ENCODE measurements at regions not wholly inside any gene's neighbourhood (a gene's known extent, or its start where the extent isn't known, plus 50 kb on each side); places are given as distances from the start of the nearest gene placed in this dataset.
"Not testable (repeated sequence)": the region's sequence is repeated elsewhere in the genome, so short reads cannot be mapped to it uniquely, and the experiment has no call there.

DNA sequence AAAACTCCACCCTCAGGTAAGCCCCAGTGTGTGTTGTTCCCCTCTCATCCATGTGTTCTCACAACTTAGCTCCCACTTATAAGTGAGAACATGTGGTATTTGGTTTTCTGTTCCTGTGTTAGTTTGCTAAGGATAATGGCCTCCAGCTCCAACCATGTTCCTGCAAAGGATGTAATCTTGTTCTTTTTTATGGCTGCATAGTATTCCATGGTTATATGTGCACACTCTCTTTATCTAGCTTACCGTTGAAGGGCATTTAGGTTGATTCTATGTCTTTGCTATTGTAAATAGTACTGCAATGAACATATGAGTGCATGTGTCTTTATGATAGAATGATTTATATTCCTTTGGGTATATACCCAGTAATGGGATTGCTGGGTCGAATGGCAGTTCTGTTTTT is 124.4 kb upstream of the RANBP3L start:
- DNase-seq (ENCODE audit: low spot score) = not testable (repeated sequence)

DNA sequence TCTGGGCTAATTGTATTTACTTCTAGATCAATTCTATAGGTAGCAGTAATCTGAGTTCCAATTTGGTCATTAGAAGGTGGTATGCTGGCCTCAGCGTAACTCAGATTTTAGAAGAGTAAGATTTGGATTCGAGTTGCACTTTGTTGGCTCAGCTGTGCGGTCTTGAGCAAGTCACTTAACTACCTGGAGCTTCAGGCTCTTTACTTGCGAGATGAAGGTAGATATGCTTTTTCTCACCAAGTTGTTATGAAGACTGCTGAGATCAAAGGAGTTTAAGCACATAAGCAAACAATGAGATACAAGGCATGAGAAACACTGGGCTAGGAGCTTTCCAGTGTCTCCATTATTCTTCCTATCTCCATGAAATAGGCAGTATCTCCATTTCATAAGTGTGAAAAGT is 133.8 kb upstream of the RANBP3L start:
- DNase-seq (ENCODE audit: low spot score) = no peak

DNA sequence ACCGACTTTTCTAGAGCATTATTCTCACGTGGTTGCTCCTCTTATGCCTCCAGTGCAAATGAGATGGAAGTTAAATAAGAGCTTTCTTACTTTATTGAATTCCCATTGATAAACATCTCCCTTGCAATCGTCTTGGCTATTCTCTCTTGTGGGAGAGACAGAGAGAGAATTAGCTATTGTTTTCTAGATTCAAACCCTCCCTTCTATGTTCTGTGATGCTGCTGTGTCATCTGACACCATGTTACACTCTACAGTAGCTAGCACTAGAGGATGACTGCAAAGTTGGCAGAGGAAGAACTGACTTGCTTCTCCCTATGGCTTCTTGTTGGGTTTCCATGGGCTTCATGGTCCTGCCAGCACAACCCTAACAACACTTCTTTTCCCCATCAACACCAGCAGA is 134.6 kb upstream of the RANBP3L start:
- no peak for DNase-seq (ENCODE audit: low spot score)

DNA sequence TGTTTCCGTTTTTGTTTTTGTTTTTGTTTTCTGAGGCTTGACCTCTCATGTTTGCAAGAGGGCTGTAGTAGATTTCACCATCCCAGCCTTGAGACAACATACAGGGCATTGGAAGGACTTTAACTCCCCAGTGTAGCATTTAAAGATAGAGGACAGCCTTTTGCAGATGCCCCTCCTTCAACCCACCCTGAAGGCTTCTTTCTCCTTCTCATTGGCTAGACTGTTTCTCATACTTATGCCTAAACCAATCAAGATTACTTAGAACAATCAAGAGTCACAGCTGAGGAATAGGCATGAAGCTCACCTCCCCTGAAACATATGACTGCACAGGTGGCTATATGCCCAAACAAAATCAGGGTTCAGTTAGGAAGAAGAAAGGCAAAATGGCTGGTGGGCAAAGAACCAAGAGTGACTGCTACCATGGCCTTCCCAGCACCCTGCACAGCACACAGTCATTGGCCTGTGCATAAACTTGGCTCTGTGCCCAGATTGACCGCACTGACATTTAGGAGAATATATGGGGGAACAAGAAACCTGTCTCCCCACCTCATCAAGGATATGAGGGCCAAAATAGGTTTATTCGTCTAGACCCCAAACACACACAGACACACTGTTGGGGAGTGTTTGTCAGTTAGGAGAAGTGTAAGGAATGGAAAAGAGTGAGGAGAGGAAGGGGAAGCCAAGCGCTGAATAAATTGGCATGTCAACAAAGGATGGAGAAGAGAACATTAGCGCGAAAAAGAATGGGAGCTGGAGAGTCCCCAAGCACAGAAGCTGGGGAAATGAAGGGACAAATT is 137.3 kb upstream of the RANBP3L start:
- DNase-seq (ENCODE audit: low spot score) = no peak

DNA sequence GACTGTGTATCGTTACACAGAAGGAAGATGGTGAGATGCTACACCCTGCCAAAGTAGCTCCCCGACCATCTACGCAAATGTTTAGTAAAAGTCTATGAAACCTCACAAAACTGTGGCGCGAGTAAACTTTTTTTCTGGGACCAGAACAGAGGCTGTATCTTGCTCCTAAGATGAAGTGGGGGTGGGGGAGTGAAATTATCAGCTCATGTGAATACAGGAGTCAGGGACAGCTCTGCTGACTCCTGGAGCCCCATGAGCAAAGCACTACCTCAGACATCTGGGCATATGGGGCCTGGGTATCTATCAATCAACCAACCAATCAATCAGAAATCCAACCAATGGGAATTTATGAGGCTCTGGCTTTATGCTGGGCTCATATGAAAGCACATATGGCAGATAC is 138.6 kb upstream of the RANBP3L start:
- no peak for DNase-seq (ENCODE audit: low spot score)

DNA sequence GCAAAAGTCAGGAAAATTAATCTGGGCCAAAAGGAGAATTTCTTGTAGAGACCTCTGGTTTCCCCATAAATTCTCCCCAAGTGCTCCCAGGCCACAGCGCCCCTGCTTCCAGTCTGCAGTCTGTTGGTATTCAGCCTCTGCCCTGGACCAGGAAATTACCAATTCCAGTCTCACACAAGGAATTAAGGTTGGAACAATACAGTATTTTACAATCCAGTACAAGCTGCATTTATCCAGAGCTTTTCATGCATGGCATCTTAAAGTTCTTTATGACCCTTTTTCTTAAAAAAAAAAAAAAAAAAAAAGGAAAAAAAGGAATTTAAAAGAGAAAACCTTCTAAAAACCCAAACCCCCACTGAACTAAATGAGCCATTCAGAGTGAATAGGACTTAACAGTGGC is 139.6 kb upstream of the RANBP3L start:
- DNase-seq (ENCODE audit: low spot score) = no peak

DNA sequence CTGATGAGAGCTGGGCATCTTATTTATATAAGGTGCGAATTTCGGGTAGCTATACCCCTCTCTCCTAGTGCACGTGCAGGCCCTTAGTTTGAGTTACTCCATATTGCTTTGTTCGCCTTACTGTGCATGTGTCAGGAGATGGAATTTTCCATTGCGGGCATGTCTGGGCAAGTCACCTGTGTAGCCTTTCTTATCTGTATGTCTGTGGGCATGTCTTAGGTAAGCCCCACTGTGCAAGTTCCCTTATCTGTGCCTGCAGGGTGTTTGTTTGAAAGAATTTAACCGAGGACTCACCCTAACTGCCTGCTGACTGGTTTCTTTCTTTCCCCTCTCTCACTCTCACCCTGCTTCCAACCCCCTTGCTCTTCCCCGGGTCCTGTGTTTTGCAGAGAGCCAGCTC is 140.7 kb upstream of the RANBP3L start:
- no peak for DNase-seq (ENCODE audit: low spot score)

DNA sequence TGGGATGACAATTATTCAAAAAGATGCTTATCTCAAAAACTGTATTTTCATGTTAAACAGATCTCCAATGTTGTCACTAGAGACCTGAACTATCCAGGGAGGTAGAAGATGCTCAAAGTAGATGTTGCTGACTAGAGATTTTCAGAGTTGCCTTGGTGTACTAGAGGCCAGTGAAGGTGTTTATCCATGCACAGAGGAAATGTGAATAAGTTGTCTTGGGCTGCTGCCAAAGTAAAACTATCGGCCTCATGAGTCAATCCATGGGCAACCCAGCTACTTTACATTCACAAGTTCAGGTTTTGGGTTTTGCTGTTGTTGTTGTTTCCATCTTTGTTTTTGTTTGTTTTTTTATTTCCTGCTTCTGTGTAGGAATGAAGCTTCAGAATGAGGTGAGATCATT is 141.1 kb upstream of the RANBP3L start:
- no peak for DNase-seq (ENCODE audit: low spot score)

DNA sequence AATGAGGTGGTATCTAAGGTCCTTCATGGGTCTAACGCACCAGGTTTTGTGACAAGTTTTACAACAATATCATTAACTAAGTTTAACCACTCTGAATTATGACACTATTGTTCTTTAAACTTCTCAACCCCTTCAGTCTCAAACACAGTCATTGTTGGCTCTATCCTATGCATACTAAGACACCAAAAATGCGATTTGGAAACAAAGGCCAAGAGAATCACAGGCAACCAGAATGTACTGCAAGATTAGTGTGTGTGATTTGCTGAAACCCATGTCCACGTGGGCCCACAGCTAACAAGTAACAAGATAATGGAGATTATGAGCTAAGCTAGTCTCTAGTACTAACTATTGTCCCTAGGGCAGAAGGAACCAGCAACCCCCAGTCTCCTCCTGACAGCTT is 142.2 kb upstream of the RANBP3L start:
- DNase-seq (ENCODE audit: low spot score) = no peak

DNA sequence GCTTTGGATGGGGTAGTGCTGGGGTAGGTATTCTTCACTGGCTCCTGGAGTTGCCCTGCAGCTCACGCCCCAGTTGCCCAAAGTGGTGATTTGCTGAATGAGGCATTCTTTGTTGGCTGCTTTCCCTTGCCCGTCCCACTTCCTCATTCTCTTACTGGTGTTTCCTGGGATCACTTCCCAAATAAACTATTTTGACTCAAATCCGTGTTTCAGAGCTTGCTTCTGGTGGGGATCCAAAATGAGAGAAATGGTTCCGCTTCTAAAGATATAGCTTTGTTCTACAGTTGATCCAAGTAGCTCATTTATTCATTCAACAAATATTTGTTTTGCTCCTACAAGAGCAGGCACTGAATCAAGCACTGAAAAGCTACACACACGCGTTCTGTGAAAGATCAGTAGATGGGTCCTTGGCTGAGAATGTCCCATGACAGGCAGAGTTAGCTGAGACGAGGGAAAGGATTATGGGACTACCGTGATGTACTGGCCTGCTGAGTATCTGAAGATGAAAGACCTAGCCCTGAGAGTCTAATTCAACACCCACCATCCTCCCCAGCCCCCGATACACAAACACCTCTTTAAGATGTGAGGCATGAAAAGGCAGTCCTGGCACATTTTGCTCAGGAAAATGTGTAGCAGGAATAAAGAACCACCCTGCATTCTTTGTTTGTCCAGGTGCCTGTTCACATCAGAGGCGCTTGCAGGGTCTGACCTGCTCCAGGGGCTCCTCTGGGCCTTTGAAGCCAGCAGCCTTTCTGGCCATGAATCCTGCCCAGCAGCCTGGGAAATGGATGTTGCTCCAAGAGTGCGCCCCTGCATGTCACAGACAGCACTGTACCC is 143.1 kb upstream of the RANBP3L start:
- DNase-seq (ENCODE audit: low spot score) = no peak

DNA sequence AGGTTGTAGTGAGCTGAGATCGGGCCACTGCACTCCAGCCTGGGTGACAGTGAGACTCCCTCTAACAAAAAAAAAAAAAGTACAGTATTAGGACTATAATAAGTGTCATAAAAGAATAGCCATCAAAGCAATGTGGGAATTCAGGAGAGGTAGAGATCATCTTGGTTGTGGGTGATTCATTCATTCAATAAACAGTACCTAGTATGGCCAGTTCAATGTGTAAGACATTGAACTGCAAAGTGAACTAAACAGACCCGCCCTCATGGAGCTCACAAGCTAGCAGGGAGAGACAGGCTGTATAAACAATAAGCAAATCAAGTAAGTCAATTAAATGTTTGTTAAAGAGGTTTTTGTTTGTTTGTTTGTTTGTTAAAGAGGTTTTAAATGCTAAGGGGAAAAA is 146.1 kb upstream of the RANBP3L start:
- DNase-seq (ENCODE audit: low spot score) = no peak

DNA sequence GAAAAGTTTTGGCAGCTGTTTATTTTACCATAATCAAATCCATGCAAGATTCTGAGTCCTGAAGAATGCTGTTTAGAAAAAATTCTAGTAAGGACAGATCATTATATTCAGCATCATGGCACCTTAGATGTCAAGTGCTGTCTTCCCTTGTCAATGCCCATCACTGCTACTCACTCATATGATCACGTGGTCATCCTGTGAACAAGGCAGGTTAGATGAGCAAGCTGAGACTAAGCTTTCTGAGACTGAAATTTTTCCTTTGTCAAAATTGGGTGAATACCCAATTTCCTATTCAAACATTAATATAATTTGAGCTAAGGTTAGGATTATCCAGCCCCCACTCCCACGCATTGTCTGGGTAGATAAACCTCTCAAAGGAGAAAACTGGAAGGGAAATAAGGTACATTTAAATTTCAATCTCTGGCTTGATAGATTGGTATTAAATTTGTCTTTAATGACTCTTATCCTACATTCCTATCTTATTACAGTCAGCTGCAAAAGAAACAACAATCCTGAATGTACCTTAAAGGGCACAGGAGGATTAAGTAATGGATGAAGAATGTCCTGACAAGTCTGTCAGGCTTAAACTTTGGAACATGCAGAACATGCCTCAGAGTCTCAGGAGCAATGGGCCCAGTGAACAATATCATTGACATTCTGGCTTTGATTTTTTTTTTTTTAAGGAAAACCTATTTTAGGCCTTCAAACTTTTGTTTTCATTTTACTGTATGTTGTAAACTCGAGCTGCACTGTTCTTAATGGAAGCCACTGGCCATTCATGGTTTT is 148.7 kb upstream of the RANBP3L start:
- no peak for DNase-seq (ENCODE audit: low spot score)

DNA sequence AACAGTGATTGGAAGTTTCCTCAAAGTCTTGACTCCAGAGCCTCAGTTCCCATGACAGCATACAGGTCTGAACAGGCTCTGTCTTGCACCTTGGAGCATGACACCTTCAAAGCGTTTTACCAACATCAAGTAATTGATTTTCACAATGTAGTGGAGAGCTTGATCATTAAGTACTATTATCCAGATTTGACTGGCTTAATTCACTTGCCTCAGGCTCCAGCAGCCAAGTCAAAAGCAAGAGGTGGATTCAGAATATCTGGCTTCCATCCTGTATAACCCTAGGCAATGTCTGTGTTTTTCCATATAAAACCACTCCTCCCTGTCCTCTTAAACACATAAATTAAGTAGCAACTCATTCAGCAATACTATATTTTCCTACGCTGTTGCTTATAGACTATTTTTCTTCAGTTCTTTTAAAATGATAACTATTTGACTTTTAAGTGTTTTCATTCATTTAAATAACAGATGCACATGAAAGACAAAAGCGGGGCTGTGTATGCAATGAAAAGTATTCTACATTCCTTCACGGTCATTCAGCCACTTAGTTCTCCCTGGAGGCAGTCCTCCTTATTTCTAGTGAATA is 150.8 kb upstream of the RANBP3L start:
- no peak for DNase-seq (ENCODE audit: low spot score)

DNA sequence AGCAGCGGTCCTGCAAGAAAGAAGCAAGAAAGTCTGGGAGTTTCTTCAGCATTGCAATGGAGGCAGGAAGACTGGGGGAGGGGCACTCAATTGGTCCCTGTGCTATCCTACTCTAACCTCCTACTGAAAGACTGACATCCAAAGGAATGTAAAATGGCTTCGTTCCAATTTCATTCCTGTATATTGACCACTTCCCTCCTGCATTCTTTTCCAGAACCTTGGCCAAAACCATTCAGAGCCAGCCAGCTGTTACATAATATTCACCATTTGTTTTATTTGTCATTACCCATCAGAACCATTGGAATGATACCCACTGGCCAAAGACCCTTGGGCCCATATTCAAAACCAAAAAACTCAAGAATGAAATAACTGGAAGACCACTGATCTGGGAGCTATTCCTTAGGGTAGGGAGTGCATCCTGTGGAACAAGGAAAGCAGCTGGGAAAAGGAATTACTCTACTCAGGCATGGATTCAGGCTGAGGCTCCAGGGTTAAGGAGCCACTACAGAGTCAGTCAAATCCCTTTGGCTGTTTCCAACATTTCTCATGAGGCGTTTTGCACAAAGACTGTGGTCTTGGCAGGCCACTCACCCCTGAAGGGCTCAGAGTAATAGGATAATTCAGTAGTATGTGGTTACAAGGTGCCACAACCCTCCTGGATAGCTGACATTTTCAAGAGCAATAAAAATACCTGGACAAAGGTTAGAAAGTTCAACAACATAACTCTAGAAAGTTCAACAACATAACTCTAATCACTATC is 148.7 kb upstream of the SLC1A3 start:
- no peak for DNase-seq (ENCODE audit: low spot score)

DNA sequence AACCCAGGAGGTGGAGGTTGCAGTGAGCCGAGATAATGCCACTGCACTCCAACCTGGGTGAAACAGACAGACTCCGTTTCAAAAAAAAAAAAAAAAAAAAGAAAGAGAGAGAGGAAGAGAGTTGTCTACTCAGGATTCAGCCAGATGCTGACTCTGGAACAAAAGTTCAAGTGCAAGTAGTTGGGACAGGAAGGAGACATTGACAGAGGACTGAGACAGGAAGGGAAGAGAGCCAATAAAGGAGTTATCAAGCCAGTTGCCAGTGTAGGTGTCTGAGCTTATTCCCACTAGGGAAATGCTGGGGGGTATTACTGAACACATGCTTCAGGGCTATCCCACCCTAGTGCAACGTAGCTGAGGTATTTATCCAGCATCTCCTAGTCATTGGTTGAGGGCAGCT is 147.7 kb upstream of the SLC1A3 start:
- no peak for DNase-seq (ENCODE audit: low spot score)

DNA sequence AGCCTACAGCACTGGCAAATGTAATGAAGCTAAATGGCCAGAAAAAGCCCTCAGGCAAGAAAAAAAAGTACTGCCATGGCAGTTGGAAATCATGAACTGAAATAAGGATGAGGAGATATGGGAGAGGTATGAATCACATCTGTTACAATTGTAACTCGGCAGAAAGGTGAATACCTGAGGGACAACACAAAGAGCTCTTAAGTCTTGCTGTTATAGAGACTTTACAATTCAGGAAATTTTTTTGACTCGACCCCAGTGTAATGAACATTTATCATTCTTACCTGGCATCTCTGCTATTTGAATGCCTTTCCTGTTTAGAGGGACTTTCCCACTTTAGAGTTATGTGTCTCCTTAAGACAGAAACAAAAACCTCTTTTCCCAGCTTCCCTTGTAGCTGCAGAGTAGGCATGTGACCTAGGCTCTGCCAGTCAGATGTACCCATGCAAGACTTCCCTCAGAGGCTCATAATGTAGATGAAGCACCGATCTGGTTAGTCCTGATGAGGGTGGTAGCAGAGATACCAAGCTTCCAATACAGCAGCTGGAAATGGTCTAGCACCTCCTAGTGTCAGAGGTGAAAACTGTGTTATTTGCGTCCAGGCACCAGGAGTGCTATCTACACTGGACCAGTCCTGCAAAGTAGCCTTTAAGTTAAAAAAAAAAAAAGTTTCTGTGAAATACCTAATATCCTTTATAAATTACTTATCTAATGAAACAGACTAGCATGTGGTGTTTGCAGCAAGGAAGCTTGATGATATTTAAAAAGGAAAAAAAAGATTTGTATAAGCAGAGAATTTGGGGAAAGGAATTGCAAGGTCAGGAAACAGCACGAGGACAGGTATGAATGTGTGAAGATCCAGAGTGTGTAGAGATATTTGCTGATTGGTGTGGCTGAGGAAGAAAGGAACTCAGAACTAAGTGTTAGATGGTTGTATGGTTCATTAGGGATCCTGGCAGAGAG is 146.9 kb upstream of the SLC1A3 start:
- no peak for DNase-seq (ENCODE audit: low spot score)

DNA sequence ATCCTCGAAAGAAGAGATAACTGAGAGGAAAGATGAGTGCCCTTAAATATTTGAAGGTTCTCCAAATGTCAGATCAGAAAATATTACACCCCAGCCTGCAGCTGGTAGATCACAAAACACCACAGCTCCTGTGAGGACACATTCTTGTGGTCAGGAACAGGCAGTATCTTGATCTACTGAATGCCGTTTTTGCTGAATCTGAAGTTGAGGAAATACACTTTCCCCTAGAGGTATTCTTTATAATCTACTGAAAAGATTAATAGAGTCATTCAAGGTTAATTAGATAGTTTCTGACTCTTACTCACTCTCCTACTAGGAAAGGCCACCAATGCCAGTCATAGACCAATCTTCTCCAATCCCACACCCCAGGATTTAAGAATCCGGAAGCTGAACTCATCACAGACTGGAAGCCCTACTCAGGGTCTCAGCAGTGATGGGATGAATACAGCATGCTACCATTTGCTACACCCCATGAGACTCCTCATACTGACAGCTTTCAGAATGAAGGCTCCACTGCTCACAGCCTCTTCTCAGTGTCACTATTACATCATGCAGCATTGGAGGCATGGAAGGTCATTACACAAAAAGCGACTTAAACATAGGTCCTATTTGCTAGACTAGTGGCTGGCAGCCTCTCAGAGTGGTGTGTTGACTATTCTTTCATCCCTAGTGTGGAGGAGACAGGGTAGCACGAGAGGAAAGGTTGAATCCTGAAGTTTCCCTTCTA is 143.9 kb upstream of the SLC1A3 start:
- no peak for DNase-seq (ENCODE audit: low spot score)

DNA sequence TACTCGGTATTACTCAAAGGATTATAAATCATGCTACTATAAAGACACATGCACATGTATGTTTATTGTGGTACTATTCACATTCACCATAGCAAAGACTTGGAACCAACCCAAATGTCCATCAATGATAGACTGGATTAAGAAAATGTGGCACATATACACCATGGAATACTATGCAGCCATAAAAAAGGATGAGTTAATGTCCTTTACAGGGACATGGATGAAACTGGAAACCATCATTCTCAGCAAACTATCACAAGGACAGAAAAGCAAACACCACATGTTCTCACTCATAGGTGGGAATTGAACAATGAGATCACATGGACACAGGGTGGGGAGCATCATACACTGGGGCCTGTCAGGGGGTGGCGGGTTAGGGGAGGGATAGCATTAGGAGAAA is 130.5 kb upstream of the SLC1A3 start:
- DNase-seq (ENCODE audit: low spot score) = not testable (repeated sequence)

DNA sequence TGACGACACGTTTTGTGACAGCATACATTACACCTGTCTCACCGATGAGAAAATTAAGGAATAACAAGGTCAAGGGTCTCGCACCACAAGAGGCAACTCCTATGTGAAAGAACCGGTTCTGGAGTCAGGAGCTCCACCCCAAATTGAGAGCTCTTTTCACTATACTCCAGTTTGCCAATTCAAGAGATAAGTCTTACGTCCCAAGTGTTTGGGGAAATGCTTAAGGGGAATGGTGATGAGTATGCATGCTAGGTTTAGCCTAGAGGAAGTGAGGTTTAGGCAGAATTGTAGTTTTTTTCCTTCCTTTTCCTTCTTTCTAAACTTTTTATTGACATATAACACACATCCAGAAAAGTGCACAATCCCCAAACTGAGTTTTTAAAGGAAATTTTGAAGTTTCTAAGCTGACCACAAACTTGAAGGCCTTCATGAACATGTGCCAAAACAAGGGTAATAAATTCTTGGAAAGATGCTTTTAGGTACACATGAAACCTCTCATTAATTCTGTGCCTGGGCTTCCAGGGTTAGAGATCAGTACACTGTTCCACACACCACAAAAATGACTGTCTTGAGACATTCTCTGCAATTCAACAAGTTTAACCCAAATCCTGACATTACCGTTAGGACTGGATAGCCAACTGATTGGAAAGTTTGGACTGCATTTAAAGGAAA is 127.6 kb upstream of the SLC1A3 start:
- DNase-seq (ENCODE audit: low spot score) = no peak

Data from HuH-7.5 (cell line).